CD4-positive, alpha-beta T cell treated with Interleukin-4 for 1 hour (primary cell): ENCODE measurements at regions not wholly inside any gene's neighbourhood (a gene's known extent, or its start where the extent isn't known, plus 50 kb on each side); places are given as distances from the start of the nearest gene placed in this dataset.

ENCODE experiments used
- DNase-seq, 2 donors: peaks; one replicate each; pipeline ENCODE4 v3.0.0-alpha.2; 2020 to 2022

DNA sequence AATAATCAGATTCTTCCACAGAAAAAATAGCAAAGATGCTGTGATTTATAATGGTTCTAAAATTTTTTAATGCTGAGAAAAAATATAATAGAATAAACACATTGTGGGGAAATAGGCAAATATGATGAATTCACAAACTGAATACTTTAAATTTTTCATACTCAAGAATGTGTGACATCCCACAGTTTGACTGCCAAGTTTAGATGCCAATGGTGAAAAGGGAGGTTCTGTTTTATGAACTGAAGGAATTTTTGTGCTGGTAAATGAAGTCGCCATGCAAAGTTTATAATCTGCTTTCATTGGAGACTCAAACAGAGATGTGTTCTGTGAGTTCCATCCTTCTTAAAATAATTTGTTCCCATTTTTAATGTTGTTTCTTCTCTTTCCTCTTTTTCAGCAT, 367.5 kb upstream of the ADAMTS16 start:
- no peak for DNase-seq

DNA sequence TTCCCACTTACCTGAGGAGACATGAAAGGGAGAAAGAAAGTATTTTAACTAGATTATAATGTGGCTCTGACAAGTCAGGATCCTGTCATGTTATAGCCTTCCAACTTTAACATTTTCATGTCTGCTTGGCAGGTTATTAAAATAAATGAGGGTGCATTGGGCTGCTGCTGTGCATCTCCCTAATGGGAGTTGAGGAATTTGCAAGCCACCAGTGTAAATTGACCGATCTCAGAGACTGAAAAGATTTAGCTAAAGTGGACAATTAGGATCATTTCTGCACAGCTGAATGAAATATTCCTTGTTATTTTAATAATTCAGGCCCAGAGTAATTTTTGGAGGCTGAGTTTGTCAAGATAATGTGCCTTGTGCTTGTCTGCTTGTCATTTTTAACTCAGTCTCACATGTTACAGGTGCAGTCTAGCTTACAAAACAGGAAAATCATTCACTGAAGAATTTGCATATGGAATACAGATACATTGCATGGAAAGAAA, 366.3 kb upstream of the ADAMTS16 start:
- no peak for DNase-seq

DNA sequence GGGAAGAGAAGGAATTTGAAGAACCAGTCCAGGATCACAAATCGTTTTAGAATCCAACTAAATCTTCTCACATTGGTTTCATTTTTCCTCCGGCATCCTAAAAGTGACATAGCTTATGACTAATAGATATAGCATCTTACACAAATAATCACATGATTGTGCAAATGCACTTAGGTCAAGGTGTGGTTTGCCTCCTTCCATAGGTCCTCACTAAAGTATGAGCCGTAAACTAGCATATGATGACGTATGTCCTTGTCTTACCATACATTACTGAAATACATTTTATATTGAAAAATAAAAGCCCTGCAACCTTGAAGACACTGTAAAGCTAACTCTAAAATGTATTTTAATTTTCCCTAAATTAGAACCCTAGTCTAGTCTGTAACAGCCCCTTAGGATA, 362.7 kb upstream of the ADAMTS16 start:
- no peak for DNase-seq

DNA sequence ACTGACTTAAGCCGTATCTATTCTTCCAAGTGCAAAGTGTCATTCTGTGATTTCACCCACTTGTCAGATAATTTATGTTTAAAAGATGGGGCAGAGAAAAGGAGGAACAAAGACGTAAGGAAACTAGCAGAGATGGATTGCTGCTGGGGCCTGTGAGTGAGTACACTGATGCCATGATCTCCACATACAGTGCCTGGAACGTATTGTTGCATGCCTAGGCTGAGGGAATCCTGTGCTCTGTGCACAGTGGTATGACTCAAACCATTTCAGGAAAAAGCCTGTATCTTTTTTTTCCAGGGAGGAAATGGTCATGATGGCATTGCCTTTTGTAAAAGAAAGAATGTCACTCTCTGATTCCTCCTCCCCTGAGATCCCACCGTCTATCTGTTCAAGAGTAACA, 359.5 kb upstream of the ADAMTS16 start:
- DNase-seq: no peak

DNA sequence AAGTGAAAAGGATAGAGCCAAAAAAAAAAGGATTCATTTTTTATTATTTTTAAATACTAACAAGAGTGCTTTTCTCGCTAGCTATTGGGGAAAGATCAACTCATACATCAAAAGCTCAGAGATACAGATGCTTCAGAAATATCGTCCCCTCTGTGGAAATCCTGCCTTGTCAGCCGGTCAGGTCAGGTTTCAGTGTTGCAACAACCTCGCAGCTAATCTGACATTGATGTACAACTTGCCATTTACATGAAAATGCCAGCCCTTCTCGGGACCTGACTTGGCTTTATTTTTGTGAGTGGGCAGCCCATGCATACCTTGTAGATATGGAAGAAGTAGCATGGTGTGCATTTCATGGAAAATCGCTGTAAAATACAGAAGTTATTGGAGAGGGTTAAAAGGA, 358.8 kb upstream of the ADAMTS16 start:
- no peak for DNase-seq

DNA sequence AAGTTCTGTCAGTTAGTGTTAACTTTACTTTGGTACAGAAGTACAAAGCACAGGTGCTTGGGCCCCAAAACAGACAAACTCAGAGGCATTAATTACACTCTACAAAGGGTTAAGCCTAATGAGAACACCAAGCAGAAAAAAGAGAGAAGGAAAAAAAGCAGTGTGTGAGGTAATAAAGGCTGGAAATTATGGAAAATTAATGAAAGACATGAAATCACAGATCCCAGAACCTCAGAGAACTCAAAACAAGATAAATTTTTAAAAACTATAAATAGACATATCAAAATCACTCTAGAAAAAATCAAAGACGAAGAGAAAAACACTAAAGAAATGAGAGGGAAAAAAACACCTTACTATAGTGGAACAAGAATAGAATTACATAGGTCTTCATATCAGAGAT, 354.2 kb upstream of the ADAMTS16 start:
- no peak for DNase-seq

DNA sequence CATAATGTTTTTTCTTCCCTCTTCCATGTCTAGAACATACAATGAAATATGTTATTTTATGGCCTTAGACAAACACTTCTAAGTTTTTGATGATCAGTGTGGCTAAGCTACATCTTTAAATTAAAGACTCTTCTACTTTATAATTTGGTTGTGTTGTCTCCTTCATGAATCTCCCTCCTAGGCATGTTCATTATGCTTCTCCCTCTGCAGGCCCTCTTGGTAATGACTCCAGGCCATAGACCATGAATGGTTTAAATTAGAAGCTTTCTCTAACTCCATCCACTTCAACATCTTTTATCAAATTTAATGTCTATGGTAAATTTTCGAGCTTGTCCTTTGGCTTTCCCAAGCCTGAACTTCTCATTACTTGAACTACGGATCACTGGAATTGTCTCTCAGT, 342.7 kb upstream of the ADAMTS16 start:
- DNase-seq: no peak

DNA sequence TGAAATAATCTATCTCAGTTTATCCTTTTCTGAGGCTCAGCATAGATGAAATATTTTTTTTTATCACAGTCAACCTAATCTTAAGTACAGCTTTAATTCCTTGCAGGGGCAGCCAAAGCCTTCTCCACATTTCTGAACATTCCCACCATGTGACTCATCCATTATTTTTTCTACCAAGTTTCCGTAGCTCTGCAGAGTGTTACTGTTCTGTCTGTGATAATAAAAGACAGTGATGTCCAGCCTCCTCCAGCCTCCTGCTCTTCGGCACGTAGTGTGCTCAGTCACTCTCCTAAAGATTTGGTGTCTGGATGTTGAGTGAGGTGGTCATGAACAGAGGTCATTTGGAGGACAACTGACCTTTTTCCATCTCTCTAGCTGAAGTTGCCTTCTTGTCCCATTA, 338.1 kb upstream of the ADAMTS16 start:
- DNase-seq: no peak

DNA sequence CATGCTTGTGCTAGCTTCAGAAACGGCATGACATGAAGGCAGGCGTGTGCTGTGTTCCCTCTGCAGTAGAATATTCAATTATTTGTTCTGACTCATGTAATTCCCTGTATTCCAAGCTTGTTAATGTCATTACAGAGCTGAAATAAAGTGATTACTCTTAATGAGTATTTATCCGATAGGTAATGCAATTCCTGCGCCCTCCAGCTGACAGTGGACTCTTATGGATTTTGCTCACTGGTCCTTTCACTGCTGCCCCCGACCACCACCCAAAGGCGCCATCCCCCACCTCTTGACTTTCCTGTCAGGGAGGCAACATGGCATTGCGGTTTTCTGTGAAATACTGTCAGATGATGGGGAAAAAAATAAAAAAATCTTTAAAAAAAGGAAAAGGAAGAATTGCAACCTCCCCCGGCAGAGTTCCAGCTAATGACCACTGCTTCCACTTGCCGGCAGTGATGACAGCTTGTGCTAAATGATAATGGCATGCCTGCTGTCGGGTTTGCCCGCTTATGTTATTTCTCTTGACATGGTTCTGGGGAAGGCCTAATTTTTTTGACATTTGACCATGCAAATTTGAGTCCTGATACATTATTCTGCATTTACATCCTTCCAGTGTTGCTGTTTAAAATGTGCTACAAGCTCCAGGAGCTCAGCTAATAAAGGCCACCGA, 335.3 kb upstream of the ADAMTS16 start:
- no peak for DNase-seq

DNA sequence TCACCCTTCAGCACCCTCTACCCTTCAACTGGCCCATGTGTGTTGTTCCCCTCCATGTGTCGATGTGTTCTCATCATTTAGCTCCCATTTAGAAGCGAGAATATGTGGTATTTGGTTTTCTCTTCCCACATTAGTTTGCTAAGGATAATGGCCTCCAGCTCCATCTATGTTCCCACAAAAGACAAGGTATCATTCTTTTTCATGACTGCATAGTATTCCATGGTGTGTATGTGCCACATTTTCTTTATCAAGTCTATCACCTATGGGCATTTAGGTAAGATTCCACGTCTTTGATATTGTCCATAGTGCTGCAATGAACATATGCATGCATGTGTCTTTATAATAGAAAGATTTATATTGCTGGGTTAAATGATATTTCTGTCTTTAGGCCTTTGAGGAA, 325.1 kb upstream of the ADAMTS16 start:
- DNase-seq: no peak

DNA sequence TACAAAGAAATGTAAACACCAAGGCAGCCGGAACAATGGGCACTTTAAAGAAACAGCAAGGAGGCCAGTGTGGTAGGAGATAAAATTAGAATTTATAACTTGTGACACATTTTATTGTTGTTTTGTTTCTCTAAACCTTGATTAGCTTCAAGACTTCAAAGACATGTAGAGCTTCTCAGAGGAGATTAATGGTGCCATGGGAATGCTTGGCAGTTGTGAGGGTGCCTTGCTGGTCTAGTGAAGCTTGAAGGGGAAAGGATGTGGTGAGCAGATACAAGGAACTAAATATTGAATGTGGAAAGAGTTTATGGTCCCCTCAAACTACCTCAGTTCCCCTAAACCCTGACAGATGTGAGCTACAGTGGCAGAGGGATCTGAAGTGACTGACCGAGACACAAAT, 322.4 kb upstream of the ADAMTS16 start:
- no peak for DNase-seq

DNA sequence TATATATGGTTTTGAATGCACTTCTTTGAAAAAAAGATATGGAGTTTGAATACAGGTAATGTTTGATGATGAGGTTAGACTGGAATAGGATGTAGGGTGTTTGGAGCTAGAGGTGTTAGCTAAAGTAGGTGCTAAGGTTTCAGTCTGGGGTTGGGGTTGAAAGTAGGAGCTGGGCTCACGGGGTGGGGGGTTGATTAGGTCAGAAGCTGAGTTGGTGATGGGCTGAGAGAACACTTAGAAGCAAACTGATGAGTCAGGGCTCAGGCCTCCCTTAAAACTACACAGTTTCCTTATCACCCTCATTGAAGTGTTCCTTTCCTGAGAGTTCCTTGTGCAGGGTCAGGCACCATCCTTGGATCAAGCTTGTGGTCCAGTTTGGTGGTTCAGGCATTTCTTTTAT, 308.8 kb upstream of the ADAMTS16 start:
- DNase-seq: no peak

DNA sequence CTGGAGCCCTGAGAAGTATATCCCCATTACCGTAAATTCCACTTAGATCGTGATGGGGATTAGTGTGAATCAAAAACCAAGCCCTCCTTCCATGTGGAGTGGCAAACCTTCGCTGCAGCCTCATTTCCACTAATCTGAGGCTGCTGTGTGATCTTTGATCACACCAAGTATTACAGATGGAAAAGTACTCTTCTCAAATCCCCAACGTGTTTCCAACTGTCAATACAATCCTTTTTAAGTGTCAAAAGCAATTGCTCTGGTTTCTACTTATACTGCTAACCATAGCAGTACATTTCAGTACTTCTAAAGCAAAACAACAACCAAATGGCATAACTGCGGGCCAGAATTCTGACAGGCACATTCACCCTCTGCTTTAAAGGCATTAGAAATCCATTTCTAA, 307.7 kb upstream of the ADAMTS16 start:
- DNase-seq: no peak

DNA sequence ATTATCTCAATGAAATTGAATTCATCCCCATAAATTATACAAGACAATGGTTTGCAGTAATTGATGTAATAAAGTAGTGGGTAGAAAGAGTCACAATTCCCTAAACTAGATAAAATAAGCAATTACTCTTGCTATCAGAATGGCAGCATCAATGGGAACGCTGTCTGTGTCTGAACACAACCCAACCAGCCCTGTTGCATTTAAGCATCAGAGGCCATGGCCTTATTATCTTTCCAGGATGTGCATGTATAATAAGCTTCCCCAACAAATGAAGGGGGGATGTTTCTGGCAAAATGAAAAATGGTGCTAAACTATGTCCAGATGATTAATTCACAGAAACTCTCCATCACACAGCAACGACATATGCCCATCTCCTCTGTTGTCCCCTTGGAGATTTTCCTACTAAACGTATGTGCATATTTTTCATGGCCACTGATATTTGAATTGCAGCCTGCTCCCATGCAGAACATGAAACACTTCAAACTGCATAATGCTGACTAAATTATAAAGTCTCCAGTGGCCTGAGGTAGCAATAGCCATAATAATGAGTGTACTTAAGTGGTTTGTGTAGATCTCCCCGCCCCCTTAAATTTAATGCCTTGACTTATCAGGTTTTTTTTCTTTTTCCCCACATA, 306.9 kb upstream of the ADAMTS16 start:
- no peak for DNase-seq

DNA sequence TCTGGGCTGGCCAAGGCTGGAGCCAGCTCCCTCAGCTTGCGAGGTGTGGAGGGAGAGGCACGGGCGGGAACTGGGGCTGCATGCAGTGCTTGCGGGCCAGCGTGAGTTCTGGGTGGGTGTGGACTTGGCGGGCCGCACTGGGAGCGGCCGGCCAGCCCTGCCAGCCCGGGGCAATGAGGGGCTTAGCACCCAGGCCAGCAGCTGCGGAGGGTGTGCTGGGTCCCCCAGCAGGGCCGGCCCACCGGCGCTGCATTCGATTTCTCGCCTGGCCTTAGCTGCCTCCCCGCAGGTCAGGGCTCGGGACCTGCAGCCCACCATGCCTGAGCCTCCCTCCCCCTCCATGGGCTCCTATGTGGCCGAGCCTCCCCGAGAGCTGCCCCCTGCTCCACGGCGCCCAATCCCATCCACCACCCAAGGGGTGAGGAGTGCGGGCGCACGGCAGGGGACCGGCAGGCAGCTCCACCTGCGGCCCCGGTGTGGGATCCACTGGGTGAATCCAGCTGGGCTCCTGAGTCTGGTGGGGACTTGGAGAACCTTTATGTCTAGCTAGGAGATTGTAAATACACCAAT, 302.6 kb upstream of the ADAMTS16 start:
- no peak for DNase-seq

DNA sequence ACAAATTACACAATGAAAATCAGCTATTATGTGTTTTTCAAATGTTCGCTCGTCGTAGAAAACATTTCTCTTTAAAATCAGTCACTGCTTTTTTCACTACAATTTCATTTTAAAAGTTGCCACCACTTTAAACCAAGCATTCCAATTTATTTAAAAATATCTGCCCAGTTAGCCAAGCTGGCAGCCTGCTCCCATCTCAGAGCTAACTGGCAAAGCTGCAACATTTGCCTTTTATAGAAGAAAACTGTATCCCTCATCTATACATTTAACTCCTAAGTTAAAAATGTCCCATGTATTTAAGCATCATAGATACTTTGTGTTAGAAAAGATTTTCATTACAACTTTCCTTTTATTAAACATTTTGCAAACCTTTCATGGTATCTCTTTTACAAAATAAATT, 294.9 kb upstream of the ADAMTS16 start:
- DNase-seq: no peak

DNA sequence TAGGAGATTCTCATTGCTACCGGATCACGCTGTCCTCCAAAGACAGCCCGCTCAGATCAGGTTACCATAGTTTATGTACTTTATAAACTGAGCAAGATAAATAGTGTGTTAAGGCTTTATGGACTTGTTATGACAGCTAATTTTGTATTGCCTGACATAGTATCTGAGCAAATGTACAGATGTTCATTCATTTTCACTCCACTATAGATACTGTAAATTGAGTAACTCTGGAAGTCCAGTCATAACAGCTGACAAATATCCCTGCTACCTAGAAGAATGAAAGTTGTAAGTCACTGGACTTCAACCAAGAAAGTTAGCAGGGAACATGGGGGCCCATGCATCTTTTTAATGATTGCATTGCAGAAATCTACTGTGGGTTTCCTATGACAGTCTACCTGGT, 292.4 kb upstream of the ADAMTS16 start:
- no peak for DNase-seq

DNA sequence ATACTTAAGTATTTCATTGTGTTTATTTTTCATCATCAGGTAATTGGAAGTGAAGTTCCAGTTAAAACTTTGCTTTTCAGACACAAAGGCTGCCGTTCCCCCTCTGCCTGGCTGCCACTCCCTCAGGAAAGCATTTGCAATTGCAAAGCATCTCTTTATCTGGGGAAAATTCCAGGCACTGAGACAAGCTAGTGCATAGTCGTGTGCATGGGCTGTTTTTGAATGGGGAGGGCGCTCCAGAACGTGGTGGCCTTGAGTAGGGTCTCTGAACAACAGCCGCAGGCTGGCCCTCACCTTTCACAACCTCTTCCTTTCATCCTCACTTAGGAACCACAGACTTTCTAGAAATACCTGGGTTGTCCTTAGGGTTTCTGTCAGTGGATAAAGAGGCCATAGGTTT, 285.1 kb upstream of the ADAMTS16 start:
- DNase-seq: no peak

DNA sequence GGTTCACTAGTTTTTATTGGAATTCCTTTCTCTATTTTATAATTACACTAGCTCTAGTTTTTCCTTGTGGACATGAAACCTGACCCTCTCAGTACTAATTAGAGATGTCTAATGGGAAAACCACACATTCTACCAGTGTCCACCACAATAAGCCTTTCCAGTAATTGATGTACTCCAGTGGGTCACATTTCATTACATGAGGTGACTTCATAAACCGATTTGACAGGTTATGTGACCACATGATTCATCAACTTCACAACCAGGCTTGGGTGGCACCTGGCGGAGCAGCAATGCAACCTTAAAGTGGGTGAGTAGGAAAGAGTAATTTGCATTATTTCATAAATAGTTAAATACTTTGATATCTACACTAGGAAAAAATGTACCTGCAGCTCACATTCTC, 284.2 kb upstream of the ADAMTS16 start:
- no peak for DNase-seq

DNA sequence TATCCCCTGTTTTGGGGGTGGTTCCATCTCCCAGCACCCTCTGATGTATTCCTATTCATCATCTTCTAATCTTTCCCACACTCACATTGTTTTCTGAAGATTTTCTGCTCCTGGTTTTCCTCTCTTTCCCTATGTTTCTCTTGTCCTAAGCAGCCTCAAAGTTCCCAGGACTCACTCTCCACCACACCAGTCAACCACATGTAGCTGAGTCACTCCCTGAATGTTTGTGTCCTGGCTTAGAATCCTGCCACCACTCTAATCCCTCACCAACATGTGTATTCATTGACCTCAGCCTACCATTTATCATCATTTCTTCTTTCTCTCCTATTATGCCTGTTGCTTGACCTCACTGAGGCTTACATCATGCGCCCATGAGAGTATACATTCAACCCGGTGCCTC, 282.4 kb upstream of the ADAMTS16 start:
- no peak for DNase-seq

DNA sequence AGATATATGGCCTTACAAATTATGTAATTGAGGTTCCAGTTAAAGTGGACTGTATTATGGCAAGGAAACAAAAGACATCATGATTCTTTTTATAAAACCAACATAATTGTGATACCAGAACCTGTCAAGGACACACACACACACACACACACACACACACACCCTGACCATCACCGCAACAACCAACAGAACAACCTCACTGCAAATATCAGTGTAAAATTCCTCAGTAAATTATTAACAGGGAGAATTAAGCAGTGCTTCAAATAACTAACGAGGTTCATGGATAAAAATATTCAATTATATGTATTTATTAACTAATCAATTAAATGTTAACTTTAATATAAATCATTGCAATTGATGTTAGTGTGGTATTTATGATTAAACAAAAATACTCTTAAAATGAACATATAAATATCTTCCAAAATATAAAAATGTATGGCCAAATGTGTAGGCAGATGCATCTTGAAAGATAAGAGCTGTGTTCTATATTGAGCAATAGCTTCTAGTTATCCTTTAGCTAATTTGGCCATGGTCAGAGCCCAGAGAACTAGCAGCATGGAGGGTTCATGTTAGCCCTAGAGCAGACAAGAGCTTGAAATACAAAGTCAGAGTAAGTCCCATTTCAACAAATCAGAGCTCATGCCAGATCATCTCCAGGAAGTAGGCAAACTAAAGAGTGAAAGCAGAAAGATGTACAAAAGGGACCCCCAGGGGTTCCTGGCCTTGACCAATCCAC, 280.5 kb upstream of the ADAMTS16 start:
- no peak for DNase-seq

DNA sequence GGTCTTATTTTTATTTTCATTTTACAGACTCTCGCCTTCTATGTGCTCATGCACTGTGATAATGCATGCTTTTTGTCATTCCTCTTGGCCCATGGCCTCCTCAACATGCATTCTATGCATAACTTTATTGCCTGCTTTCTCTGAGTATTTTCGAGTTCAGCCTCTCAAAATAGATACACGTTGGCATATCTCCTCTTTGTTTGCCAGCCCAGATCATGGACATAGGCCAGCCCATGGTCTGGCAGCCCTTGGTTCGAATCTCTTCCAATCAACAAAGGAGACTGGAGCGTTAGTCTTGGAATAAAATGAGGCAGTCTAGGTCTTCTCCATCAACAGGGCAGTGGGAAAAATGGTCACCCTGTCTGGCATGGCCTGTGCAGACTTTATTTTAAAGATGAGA, 279.5 kb upstream of the ADAMTS16 start:
- DNase-seq: no peak

DNA sequence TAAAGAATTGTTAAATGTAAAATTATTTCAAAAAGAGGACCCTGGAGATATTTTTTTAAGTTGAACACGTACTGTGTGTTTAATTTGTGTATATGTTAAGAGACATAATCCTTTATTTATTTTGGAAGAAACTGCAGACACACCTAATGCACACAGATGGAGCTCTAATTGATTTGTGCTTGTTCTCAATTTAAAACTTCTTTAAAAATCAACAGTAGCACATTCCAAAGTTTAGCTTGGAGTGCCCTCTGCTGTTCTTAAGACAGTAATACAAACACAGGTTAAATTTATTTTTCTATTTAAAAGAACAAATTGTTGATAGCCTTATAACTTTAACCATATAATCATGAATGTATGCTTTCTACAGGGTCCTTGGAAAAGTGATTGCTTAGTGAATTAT, 277.6 kb upstream of the ADAMTS16 start:
- no peak for DNase-seq

DNA sequence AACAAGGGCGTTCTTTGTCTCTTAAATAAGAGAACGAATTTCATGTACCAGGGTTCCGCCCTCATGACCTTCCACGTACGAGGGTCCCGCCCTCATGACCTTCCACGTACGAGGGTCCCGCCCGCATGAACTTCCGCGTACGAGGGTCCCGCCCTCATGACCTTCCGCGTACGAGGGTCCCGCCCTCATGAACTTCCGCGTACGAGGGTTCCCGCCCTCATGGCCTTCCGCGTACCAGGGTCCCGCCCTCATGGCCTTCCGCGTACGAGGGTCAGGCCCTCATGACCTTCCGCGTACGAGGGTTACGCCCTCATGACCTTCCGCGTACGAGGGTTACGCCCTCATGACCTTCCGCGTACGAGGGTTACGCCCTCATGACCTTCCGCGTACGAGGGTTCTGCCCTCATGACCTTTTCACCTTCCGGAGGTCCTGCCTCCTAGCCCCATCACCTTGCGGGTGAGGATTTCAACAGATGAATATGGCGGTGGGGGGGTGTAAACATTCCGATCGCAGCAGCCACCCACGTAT, 273.9 kb upstream of the ADAMTS16 start:
- no peak for DNase-seq
